NCI-H1092 treated with DMSO at 0.1 percent for 48 hours (cell line): ENCODE measurements at regions not wholly inside any gene's neighbourhood (a gene's known extent, or its start where the extent isn't known, plus 50 kb on each side); places are given as distances from the start of the nearest gene placed in this dataset.
"Not testable (repeated sequence)": the region's sequence is repeated elsewhere in the genome, so short reads cannot be mapped to it uniquely, and the experiment has no call there.

Experiments
- DNase-seq: peaks from one replicate; lab custom pipeline; 2025; lab: John Stamatoyannopoulos, UW

DNA sequence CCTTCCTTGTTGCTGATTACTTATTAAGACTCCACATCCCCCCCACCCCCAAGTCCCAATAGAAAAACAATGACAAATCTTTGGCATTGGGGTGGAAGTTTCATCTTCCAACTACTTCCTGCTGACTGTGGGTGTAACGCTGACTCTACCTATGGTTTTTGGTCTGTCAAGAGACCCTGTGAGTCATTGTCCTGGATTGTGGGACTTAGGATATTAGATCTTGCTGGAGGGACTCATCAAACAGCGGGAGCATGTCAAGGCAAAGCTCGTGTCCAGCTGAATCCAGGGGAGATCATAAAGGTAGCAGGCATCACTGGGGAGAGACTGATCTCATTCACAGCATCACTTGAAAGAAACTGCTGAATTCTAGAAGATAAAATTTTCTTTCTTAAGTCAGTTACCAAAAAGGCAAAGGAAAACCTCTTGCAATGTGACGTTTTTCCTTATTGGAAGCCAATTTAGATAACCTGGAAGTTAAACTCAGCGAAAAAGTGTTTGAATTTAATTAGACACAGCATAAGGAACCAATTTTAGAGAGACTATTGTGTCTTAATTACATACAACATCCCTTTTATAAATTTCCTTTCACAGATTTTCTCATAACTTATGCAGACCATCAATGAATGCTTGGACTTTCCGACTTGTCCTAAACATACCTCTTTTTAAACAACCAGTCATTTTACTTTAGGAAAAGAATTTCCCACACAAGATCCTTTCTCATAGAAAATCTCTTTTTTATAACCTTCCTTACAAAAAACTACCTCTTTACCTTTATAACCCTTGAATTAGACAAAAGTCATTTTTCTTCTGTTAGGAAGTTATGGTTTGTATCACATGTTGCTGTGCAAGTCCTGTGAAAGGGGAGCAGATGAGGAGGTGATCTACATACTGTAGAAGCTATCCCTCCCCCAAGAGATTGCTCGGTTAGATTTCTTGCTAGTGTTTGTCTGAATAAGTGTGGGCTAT is 94.6 kb upstream of the SCAF11 start:
- DNase-seq = no peak

DNA sequence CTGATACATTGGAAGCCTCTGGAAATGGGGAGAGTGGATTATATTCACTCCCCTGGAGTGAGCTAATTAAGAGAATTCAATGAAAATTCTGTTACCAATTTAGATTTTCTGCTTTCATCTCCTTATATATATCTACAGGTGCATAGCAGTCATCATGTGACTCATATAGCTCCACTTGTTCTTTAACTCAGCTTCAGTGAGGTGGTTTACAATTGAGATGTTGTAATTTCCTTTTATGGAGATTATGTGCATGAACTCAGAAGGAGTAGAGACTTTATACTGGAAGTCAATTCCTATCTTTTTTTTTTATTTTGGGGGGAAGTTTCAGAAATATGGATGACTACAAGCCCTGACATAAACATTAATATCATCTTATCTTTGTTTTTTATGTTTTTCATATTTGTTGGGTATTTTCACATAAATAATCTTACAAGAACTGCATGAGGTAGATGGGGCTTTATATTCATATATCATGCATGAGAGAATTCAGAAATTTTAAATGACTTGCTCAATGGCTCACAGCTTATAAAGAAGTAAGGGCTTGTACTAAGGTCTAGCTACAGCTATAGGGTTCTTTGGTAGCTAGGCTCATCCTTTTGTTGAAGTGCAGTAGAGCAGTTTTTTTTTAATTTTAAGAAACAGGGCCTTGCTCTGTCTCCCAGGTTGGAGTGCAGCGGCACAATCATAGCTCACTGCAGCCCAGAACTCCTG is 92.3 kb upstream of the SCAF11 start:
- DNase-seq = no peak

DNA sequence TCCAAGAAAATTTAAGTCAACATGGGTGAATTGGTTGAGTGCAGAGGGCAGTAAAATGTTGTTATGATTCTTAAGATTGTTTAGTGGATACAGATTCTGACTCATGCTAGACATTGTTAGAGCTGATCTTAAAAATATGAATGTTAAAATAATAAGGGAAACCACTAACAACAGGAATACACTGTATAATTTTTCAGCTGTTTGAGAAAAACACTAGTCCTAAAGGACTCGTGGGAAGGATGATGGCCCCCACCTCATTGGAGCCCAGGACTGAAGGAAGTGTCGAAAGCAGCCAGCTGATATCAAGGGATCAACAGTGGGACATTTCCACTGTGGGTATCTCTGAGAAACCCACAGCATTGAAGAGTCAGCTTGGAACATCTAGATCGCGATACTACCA is 82.9 kb upstream of the SCAF11 start:
- DNase-seq = no peak

DNA sequence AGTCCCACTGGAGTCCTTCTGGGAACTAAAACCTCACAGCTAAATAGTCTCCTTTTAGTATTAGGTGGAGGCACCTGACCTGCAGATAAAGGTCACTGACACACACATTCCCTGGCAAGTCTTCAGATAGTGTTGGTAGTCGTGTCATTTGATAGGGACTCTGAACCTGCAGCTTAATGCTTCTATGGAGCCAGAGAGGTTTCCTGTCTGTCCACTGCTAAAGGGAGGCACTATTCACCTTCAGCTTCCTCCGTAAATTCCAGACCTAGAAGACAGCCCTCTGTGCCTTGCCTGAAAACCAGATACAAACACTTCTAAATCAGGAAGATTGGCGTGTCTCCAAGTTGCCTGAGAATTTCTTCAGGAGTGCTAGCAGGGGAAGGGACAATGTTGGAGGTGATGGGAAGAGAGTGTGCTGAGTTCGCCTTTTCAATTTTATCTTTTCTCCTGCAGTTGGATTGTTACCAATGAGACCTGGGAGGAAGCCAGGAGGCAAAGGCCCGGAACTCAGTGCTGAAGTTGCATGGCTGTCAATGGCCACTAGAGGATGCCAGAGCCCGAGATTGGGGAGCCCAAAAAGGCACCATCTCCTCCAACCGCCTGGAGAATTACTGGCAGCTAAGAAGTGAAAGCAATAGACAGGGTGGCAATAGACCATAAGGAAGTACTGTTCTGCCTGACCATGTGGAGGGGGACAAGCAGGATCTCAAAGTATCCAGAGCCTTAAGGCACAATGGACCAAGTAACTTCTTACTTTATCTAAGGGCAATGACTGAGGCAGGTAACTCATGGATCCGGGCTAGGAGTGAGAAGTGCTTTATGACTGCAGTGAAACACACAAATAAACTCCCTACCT is 81.6 kb upstream of the SCAF11 start:
- peak; percentile 82 for DNase-seq

DNA sequence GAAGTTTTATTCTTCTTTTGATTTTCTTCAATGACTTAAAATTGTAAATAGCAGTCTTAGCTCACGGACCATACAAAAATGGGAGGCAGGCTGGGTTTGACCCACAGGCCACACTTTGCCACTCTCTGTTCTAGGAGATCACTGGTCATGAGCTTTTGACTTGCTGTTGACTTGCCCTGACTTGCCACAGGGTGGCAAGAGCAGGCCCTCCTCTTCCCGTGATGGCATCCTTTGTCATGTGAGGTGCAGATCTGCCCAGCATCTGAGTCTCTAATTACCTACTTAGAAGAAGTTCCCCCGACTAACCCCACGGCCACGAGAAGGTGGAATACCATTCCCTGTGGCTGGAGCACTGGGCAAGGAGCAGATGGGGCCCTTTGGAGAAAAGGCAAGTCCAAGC is 81.0 kb upstream of the SCAF11 start:
- DNase-seq = no peak

DNA sequence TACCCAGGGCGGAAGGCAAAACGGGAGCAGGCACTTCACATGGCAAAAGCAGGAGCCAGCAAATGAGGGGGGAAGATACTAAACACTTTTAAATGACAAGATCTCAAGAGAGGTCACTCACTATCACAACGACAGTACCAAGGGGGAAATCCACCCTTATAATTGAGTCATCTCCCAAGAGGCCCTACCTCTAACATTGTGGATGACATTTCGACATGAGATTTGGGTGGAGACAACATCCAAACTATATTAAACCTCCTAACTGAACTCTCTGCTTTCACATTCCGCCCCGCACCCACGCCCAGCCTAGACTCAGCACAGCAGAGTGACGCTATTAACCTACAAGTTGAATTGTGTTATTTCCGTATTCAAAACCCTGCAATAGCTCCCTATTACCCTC is 76.7 kb upstream of the SCAF11 start:
- no peak for DNase-seq

DNA sequence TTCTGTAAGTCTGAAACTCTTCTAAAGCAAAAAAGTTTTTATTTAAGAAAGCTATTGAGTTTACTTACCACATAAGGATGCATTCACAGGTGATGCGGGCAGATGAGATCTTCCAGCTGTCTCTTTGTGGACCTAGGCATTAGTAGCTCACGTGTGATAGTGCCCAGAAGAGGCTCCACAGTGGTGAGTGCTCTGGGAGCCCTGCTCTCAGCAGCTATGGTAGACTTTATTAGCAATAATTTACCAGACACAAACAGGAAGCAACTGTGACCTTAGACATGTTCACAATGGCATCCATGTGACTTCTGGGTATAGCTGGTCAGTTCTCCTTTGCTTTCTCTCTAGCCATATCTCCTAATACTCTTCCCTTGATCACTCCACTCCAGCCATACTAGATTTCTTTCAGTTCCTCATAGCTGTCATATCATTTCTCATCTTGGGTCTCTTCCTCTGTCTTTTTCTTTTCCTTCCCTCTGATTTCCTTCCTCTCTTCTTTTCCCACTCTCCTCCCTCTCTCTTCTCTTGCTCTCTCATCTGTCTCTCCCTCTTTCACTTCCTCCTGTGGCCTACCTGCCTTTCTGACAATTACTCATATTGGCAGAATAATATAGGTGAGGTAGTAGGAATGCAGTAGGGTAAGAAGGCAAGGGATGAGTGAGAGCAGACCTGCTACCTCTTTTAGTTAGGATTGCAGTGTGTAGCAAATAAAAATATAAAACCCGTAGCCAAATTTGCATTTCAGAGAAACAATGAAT is 75.2 kb upstream of the SCAF11 start:
- no peak for DNase-seq

DNA sequence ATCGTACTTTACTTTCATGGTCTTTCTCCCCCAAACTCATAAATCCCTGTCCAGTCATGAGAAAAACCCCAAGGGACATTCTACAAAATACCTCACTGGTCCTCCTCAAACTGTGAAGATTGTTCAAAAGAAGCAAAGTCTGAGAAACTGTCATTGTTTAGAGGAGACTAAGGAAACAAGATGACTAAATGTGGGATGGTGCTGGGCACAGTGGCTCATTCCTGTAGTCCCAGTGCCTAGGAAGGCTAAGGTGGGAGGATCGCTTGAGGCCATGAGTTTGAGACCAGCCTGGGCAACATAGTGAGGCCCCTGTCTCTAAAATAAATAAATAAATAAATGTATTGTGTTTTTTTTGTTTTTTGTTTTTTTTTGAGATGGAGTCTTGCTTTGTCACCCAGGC is 74.2 kb upstream of the SCAF11 start:
- no peak for DNase-seq

DNA sequence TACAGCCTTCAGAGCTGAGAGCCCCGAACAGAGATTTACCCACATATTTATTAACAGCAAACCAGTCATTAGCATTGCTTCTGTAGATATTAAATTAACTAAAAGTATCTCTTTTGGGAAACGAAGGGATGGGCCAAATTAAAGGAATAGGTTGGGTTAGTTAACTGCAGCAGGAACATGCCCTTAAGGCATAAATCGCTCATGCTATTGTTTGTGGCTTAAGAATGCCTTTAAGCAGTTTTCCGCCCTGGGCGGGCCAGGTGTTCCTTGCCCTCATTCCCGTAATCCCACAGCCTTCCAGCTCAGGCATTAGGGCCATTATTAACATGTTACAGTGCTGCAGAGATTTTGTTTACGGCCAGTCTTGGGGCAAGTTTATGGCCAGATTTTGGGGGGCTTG is 68.3 kb upstream of the SCAF11 start:
- not testable (repeated sequence) for DNase-seq

DNA sequence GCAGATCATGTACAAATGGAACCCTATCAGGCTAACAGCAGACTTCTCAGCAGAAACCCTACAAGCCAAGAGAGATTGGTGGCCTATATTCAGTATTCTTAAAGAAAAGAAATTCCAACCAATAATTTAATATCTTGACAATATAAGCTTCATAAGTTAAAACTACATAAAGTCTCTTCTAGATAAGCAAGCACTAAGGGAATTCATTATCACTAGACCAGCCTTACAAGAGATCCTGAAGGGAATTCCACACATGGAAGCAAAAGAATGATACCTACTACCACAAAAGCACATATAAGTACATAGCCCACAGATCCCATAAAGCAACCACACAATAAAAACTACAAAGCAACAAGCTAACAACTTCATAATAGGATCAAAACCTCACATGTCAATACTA is 60.4 kb upstream of the SCAF11 start:
- no peak for DNase-seq

DNA sequence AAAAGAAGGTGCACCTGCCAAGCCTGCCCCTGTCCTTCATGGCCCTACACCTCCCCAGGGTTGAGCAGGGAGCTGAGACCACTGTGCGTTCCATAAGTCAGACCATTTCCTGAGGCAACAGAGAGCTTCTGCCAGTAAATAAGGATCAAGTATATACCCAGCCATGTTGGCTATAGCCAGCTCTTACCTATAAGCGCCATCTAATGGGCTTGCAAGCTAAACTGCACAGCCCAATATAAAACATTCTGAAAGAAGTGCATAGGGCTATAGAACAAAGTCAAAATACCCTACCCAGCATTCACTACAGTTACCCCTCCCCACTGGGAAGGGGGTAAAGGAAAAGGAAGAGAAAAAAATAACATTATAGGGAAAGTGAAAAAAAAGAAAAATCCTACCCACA is 59.3 kb upstream of the SCAF11 start:
- DNase-seq = no peak

DNA sequence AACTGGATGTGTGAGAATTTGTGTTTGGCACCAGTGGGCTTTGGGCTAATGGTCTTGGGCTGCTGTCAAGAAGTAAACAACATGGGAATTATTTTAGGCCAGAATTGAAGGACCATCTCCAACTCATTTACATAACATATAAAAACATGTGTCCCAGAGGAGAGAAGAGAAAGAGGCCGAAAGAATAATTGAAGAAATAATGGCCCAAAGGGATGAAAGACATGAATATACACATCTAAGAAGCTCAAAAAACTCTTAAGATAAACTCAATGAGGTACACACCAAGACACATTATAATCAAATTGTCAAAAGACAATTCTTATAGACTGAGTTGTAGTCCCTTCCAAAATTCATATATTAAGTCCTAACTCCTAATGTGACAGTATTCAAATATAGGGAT is 56.1 kb upstream of the SCAF11 start:
- DNase-seq = no peak

DNA sequence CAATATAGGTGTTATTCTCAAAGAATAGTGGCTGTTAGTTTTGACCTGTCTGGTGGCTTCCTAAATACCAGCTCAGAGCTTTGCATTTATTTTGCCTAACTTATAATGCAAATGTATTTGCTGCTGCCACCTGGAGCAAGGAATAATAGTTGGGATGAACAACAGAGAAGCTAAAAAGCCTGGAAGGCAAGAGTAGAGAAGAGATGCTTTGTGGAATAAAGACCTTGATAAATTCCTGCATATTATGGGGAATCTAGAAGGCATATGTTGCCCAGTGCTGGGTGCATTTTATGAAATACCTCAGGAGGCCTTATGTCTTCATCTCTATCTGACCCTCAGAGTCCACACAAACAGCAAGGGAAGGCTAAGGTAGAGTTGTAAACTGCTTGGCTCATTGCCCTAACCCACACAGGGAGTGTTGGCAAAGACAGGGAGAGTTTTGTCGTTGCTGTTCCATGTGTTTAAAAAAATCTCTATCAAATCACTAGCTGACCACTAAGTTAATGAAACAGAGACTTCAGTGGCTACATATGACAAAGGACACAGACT is 53.7 kb upstream of the SCAF11 start:
- DNase-seq = no peak
